GM21390 (cell line): ENCODE measurements at regions not wholly inside any gene's neighbourhood (a gene's known extent, or its start where the extent isn't known, plus 50 kb on each side); places are given as distances from the start of the nearest gene placed in this dataset.
"Not testable (repeated sequence)": the region's sequence is repeated elsewhere in the genome, so short reads cannot be mapped to it uniquely, and the experiment has no call there.

Experiments used
- ATAC-seq: cut with Tn5 transposase; IDR thresholded peaks from one replicate; pipeline ENCODE4 v1.9.1; 2021; ENCODE audit not compliant: unreplicated experiment

DNA sequence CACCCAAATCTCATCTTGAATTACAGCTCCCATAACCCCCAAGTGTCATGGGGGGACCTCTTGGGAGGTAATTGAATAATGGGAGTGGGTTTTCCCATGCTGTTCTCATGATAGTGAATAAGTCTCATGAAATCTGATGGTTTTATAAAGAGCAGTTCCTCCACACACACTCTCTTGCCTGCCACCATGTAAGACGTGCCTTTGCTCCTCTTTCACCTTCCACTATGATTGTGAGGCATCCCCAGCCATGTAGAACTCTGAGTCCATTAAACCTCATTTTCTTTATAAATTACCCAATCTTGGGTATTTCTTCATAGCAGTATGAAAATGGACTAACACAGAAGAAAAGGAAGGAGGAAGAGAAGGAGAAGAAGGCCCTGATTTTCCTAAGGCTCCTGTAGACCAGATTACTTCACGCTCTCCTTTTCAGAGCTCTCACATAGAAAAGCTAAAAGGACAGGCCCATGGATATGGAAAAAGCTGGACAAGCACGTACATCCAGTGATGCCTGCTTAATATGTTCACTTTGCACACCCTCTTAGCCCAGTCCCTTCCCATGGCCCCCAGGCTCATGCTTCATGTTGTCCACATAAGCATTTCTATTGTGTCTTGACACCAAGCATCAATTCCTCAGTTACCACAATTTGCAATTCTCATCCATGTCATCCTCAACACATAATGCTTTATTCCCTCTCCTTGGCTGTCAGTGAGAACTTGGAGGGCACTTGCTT, 354.8 kb downstream of the CD83 start:
- ATAC-seq, result no peak

DNA sequence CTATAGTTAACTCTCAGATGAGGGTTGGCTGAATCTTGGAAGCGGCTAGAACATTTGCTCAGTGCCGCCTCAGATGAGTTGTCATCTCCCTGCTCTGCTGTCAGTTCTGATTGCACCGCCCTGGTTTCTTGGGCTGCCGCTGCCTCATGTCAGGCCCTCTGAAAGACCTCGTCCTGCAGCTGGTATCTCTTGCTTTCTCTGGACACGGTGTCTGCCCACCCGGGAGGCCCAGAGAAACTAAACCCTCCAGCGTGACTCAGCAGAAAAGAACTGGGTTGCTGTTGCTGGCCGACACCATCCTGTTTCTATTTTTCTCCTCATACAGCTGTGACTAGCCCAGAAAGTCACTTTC, 355.4 kb downstream of the CD83 start:
- ATAC-seq, result no peak

DNA sequence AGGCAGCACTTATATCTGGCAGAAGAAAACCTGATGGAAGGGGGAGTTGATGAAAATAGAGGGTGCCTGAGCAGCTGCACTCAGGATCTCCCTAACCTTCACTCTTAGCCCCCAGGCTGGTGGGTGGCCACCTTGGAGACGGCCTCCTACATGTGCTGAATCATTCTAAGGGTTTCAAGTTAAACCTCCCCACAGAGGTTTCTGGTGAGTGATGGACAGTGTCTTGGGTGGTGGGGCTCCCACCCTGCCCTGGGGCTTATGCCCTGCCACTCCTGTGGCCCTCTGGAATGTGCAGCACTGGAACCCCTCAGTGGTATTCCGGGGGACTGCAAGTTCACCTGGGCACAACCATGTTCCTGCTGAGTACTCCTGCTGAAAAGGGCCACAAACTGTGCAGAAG, 357.2 kb downstream of the CD83 start:
- no peak for ATAC-seq

DNA sequence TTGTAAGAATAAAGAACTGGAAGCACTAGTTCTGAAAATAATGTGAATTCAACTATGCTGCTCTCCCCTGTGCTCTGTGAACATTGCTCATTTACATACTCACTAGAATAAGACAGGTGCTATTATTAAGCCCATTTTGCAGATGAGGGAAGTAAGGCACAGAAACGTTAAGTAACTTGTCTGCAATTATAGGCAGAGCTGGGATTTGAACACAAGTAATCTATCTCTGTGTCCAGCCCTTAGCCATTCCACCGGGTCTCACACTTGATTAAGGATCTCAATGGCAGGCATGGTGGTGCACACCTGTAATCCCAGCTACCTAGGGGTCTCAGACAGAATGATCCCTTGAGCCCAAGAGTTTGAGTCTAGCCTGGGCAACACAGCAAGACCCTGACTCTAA, 357.7 kb downstream of the CD83 start:
- ATAC-seq, result no peak

DNA sequence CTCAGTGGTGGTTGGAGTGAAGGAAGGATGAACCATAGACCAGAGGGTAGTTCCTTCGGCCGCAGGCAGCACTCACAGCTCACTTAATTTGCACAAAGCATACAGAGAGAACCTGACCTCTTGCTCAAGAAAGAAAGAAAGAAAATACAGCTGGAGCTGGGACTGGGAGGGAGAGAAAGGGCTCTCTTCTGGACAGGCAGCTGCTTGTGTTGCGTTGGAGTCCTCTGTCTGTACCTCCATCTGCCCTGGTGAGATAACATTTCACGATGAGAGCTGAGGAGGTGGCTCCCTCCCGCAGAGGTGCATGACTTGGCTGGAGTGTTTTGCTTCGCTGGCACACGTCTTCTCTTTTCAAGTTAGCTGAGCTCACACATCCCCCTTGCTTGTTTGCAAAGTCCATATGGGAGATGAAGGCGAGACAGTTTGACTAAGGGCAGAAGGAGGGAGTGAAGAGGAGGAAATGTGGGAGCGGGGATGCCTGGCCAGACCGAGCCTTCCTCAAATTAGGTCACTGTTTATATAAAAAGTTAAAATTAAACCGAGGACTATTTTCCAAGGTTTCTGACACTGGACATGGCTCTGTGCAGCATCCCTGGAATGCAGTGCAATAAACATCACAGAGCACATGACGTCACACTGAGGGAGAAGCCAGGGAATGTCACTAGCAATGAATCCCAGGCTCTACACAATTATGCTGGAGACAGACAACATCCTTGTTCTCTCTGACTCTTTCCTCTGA, 359.4 kb downstream of the CD83 start:
- ATAC-seq, result no peak

DNA sequence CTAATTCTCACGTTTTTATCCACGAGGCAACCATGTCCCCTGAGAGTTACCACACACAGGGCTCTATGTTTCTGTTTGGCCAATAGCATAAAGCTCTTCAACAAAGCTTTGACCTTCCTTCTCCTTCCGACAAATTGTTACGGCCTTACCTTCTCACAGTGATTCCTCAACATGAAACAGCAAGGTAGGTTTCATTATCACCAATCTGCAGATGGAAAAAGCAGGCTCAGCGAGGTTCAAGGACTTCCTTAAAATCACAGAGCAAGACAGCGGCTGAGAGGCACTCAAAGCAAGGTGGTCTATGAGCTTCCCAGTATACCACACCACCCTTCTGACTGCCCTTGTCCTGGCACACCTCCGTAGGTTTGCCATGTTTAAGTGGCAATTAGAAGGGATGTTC, 360.0 kb downstream of the CD83 start:
- ATAC-seq, result no peak

DNA sequence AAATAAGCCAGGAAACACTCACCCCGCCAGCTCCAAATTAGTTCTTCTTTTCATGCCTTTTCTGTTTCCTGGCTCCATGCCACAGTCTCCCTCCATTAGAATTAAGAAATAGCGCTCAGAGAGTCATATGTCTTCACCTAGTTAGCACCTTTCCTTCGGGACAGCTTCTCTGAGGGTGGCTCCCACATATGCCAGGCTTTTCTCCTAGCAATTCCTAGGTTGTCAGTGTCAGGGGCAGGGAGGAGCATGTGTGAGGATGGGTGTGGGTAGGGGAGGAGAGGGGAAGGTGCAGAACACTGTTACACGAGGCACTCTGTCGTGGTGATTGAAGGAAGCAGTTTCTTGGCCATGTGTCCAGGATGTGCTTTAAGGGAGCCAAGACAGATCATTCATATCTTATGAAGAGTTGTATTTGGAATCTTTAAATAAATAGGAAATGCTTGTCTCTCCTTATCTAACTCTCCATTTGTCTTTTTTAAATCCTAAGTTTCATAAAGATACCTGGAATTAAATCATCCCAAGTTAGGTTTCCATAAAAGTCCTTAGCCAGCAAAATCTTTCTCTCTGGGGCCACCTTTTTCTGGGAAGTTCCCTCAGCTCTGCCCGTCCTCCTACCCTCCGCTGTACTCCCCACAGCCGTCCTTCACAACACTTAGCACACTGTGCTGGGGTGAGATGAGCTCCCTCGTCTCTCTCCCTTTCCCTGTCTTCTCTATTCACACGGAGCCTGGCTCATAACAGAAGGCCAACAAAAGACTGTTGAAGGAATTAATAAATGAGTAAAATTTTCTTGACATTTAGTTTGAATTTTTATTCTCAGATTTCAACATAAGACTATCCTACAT, 361.0 kb downstream of the CD83 start:
- ATAC-seq, result no peak

DNA sequence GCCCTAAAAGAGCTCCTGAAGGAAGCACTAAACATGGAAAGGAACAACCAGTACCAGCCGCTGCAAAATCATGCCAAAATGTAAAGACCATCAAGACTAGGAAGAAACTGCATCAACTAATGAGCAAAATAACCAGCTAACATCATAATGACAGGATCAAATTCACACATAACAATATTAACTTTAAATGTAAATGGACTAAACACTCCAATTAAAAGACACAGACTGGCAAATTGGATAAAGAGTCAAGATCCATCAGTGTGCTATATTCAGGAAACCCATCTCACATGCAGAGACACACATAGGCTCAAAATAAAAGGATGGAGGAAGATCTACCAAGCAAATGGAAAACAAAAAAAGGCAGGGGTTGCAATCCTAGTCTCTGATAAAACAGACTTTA, 364.4 kb downstream of the CD83 start:
- not testable (repeated sequence) for ATAC-seq

DNA sequence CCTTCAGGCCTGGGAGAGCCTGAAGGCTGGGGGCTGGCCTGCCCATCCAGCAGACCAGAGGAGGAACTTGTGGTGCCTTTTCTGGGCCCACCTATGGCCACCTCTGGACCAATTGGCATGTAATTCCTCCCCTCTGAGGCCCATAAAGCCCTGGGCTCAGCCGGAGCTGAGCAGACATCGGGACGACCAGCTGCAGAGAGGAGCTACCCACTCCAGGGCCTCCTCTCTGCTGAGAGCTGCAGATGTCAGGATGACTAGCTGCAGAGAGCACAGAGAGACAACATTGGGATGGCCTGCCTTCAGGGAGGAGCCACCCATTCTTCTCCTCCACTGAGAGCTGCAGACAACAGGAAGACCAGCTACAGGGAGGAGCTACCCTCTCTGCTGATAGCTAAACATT, 370.1 kb downstream of the CD83 start:
- no peak for ATAC-seq

DNA sequence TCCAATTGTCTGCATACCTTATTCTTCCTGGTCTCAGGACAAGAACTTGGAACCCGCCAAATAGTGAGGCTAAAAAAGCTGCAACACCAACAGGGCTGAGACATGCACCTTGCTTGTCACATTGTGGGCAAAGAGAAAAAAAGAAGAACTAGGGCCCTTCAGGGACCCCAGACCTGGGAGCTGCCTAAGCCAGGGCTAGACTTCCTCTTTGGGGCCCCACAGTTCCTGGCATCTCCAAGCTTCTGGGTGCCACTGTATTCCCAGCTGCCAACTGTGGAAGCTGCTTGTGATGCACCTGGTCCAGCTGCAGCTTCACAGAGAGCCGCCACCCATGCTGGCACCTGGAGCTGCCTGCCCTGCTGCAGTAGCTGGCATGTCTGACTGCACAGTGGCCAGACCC, 370.6 kb downstream of the CD83 start:
- ATAC-seq, result no peak

DNA sequence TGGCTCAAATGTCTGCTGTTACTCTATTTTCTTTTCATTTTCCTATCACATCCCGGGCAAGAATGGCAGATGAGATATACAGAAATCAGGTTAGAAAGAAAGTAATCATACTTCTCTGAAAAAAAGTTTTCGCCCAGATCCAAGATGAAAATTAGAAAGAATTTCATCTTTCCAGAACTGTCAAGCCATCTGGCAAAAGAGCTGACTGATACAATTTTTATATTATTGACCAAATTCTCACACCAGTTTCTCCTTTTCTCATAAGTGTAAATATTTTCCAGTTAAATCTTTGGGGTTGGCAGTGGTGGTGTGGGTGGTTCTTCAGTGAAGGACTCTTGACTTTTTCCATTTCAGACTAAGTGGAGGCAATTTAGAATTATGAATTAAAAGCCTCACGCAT, 371.9 kb downstream of the CD83 start:
- no peak for ATAC-seq

DNA sequence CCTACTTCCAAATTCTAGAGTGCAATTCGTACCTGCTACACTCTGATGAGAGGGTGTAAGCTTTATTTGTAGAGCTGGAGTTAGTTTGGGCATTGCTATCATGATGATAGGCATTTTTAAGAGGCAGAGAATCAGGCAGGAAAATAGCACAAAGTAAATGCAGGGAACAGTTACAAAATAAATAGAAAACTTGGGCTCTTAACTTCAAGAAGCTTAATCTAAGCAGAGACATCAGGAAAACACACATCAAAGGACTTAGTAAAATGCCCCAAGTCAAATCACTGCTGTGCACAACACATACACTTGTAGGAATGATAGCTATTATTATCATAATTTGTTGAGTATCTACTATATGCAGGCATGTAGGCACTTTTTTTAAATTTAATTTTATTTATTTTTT, 381.2 kb downstream of the CD83 start:
- no peak for ATAC-seq

DNA sequence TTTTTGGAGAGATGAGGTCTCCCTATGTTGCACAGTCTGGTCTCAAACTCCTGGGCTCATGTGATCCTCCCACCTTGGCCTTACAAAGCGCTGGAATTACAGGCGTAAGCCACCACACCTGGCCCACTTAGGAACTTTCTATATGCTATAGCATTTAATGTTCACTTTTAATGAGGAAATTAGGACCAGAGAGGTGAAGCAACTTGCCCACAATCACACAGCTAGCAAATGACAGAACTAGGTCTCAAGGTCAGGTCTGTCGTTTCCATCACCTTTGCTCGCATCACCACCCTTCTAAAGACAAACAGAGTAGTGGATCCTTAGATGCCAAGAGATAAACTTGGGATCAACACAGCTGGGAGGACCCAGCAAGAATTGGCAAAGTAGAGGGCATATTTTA, 381.7 kb downstream of the CD83 start:
- ATAC-seq, result no peak

DNA sequence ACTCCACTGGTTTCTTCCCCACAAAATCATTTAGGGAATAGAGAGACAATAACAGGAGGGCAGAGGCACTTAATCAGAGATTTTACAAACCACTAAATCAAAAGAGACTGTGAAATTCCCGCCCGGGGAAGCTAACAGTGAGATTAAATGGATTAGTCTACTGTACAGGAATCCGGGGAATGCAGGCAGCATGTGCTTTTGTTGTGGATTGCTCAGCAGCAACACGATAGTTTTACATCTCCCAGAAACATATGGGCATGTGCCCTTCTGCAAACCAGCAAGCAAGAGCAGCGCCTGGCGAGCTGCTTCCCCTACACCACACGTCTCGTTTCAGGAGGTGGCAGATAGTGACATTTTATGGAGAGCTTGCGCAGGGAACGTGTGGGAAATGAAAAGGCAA, 382.3 kb downstream of the CD83 start:
- no peak for ATAC-seq

DNA sequence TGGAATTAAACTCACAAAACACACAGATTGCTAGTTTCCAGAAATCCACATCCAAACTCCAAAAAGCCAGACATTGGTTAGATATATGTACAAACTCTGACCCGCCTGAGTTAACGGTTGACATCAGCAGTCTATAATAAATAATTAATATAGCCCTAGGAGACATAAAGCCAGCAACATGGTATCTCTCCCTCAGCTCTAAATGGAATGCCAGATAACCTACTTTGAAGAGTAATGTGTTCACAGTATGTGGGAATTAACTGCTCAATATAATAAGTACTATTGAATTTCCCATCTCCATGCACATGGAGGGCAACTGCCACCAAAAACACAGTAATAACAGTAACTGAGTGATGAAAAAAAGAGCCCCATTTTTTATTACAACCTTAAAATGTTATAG, 383.2 kb downstream of the CD83 start:
- no peak for ATAC-seq

DNA sequence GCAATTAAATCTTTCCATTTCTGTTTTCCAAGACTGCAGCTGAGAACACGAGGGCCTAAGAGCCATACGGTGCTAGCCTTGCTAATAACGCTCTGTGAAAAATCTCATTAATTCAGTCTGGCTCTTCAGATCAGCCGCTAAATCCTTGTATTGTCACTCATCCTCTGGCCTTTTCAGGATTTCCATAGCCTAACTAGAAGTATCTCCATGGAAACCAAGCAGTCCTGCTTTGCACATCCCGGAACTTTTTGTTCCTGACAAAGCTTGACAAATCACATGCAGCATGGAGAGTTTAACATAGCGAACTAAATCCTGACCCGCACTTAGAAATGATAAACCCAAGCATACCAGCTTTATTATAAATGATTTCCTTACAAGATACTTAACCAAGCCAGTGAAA, 383.7 kb downstream of the CD83 start:
- ATAC-seq, result no peak

DNA sequence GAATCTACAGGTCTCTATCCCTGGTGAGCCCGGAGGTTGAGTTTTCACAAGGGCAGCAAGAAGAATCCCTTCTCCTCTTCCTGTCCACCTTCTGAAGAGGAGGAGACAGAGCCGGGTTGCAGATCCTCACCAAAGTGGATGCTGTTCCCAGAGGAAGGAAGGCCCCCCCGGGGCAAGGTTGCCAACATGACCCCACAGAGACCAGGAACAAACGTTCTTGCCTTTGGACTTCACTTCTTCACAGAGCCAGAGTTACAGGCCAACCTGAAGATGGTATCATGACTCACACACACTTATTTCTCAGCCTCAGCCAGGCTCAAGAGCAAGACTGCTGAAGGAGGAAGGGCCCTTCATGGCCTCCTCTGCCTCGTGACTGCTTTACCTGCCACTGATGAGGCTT, 384.3 kb downstream of the CD83 start:
- ATAC-seq, result no peak

DNA sequence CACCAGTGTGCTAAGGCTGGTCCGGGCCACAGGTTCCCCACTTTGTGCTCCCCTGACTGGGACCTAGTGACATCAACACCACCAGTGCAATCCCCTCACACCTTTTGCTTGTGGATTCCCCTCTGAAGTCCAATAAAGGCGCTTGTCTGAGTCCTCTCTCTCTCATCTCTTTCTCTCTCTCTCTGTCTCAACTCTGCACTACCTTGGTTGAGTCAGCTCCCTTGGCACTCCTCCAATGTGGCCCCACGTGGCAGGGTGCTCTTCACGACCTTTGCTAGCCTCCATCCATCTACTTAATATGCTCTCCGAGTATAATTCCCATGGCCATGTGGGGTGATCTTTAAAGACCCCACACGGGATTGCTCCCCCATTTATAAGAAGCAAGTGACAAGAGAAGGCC, 385.0 kb downstream of the CD83 start:
- ATAC-seq, result no peak

DNA sequence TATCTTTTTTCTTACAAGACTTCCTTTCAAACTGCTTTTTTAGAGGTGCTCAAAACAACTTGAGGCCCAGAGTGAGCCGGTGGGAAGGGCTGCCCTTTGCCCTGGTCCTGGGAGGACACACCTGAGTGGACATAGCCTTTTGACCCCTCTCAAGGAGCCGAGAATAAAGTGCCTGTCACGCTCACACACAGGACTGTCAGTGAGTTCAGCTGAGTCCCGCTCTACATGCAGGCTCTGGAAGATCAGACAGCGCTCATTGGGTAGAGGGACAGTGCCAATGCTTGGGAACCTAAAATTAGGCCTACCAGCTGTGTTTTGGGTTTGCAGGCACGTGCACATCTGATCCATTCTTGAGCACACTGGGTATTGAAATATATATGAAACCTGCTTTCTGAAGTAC, 387.8 kb downstream of the CD83 start:
- ATAC-seq, result no peak

DNA sequence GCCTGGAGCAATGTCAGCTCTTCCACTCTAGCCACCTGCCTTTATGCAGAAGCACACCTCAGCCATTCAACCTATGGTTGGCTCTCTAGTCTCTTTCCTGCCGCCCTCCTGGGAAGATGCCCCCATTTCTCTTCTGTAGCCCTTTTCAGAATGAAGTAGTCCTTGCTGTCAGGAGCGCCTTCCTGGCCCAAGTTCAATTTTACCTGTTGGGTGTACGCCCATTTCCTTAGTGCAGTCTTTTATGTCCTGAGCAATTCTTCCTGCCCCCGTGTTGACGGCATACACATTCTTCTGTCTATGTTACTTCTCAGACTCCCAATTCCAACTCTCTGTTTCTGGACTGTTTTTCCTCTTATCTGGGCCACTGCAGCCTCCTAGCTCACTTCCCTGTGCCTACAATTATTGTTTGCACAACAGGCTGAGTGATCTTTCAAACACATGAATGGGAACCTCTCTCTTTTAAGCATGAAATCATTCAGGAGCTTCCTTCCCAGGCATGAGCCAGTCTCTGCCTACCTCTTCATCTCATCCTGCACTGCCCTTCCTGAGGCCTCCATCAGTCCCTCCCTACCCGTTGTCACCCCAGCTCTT, 389.2 kb downstream of the CD83 start:
- ATAC-seq, result no peak

DNA sequence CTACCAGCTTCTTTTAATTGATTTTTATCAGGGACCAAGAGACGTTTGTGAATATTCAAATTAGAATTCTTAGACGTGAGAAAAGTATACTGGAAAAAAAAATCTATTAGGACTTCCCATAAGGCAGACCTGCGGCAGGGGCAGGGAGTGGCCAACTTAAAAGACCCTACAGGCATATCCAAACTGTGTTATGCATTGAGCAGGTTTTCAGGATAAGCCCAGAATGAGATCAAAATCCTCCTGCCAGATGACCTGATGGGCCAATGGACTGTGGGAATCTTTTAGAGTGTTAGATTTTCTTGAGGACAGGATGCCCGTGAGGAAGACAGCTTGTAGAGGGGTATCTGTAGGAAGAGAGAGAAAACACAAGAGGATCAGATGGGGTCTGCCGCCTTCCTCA, 391.5 kb downstream of the CD83 start:
- no peak for ATAC-seq

DNA sequence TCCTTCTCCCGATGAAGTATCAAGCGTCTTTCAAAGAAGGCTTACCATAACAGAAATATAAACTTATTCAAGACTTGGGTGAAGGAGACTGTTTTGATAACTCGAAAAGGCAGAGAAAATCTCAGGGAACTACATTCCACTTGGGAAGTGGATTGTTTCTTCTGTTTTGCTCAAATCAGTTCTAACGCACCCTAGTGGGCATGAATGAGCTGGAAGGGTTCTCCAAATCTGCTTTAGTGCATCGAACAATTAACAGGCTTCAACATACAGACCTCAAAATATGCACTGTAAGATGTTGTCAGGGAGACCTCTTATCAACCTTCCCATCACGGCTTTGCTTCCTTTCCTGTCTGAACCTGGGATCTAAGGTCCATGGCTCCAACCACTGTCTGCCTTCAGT, 392.5 kb downstream of the CD83 start:
- ATAC-seq, result no peak
